SK-N-SH treated with all-trans-retinoic acid at 6 μM for 48 hours (cell line): ENCODE measurements at regions not wholly inside any gene's neighbourhood (a gene's known extent, or its start where the extent isn't known, plus 50 kb on each side); places are given as distances from the start of the nearest gene placed in this dataset.

Experiments used
- ATAC-seq: fragments of 200-7000 bp; cut with Tn5 transposase; 3 replicates; pipeline ENCODE4 v1.9.1; 2020; ENCODE audit warnings: mild to moderate bottlenecking, moderate library complexity
- ARNTL ChIP-seq: fragments of 450-650 bp; formaldehyde crosslinking; IDR thresholded peaks from 2 replicates; pipeline ENCODE4 v1.5.0; 2020; ENCODE audit warnings: low read depth, mild to moderate bottlenecking, moderate library complexity, borderline replicate concordance
- BACH2 ChIP-seq: fragments of 250-450 bp; sonication (Bioruptor Pico); IDR thresholded peaks from 2 replicates; pipeline ENCODE4 v1.9.0; 2021; ENCODE audit warnings: mild to moderate bottlenecking, borderline replicate concordance
- CSRNP3 ChIP-seq: fragments of 250-450 bp; sonication (Bioruptor Pico); IDR thresholded peaks from 2 replicates; pipeline ENCODE4 v1.5.1; 2021; ENCODE audit warnings: mild to moderate bottlenecking, moderate library complexity
- ESRRG ChIP-seq: fragments of 250-450 bp; sonication (Bioruptor Pico); IDR thresholded peaks from 2 replicates; pipeline ENCODE4 v1.6.1; 2021; ENCODE audit warnings: mild to moderate bottlenecking
- GLIS3 ChIP-seq: fragments of 250-450 bp; sonication (Bioruptor Pico); IDR thresholded peaks from 2 replicates; pipeline ENCODE4 v1.5.0; 2020; ENCODE audit warnings: mild to moderate bottlenecking, moderate library complexity
- ISL1 ChIP-seq: fragments of 250-450 bp; sonication (Bioruptor Pico); IDR thresholded peaks from 2 replicates; pipeline ENCODE4 v2.1.2; 2022; ENCODE audit warnings: mild to moderate bottlenecking, moderate library complexity
- OSR1 ChIP-seq: fragments of 250-450 bp; sonication (Bioruptor Pico); IDR thresholded peaks from 2 replicates; pipeline ENCODE4 v1.8.0; 2022; ENCODE audit warnings: moderate library complexity, mild to moderate bottlenecking, inconsistent platforms
- POU6F1 ChIP-seq: fragments of 250-450 bp; sonication (Bioruptor Pico); IDR thresholded peaks from 2 replicates; pipeline ENCODE4 v1.8.0; 2021; ENCODE audit warnings: low read depth, mild to moderate bottlenecking, moderate library complexity, borderline replicate concordance
- PPARA ChIP-seq: fragments of 250-450 bp; sonication (Bioruptor Pico); IDR thresholded peaks from 2 replicates; pipeline ENCODE4 v1.5.0; 2020; ENCODE audit warnings: mild to moderate bottlenecking, borderline replicate concordance
- RARB ChIP-seq: fragments of 250-450 bp; sonication (Bioruptor Pico); IDR thresholded peaks from 2 replicates; pipeline ENCODE4 v1.8.0; 2021; ENCODE audit warnings: mild to moderate bottlenecking, moderate library complexity
- SNAI2 ChIP-seq: fragments of 250-450 bp; sonication (Bioruptor Pico); IDR thresholded peaks from 2 replicates; pipeline ENCODE4 v1.5.0; 2020; ENCODE audit warnings: mild to moderate bottlenecking, moderate library complexity
- TCF4 ChIP-seq: fragments of 250-450 bp; sonication (Bioruptor Pico); IDR thresholded peaks from 2 replicates; pipeline ENCODE4 v1.8.0; 2021; ENCODE audit warnings: mild to moderate bottlenecking, moderate library complexity, borderline replicate concordance
- TOX ChIP-seq: fragments of 250-450 bp; sonication (Bioruptor Pico); IDR thresholded peaks from 2 replicates; pipeline ENCODE4 v1.8.0; 2021; ENCODE audit warnings: mild to moderate bottlenecking, moderate library complexity, borderline replicate concordance
- TSHZ2 ChIP-seq: fragments of 250-450 bp; sonication (Bioruptor Pico); IDR thresholded peaks from 2 replicates; pipeline ENCODE4 v1.5.0; 2020; ENCODE audit warnings: mild to moderate bottlenecking, moderate library complexity
- ZFP3 ChIP-seq: fragments of 250-450 bp; sonication (Bioruptor Pico); IDR thresholded peaks from 2 replicates; pipeline ENCODE4 v1.5.0; 2020; ENCODE audit warnings: mild to moderate bottlenecking, moderate library complexity
- ZFP30 ChIP-seq: fragments of 450-650 bp; formaldehyde crosslinking; IDR thresholded peaks from 2 replicates; pipeline ENCODE4 v1.5.0; 2022; ENCODE audit warnings: mild to moderate bottlenecking, moderate library complexity
- ZNF8 ChIP-seq: fragments of 450-650 bp; formaldehyde crosslinking; IDR thresholded peaks from 2 replicates; pipeline ENCODE4 v1.5.0; 2020; ENCODE audit warnings: mild to moderate bottlenecking, moderate library complexity

GRCh38 chr9:4922730-4923129 lies 62.3 kb upstream of the JAK2 start (continued):
- TF ChIP-seq TSHZ2 (no peak), SNAI2 (CRISPR knock-in tag) (no peak)

- TF ChIP-seq GLIS3 (CRISPR knock-in tag) (no peak), PPARA (CRISPR knock-in tag) (no peak), ZNF8 (no peak), ARNTL (CRISPR knock-in tag) (no peak), SNAI2 (CRISPR knock-in tag) (no peak), CSRNP3 (CRISPR knock-in tag) (no peak), ZFP30 (CRISPR knock-in tag) (no peak), ZFP3 (CRISPR knock-in tag) (no peak), RARB (CRISPR knock-in tag) (no peak), OSR1 (no peak)
These were observed 61.9 kb upstream of the JAK2 start for GRCh38 chr9:4923141-4923540.

GRCh38 chr9:4923580-4924544 lies 61.2 kb upstream of the JAK2 start:
- TF ChIP-seq CSRNP3 (CRISPR knock-in tag) (no peak), BACH2 (CRISPR knock-in tag) (no peak), ESRRG (CRISPR knock-in tag) (no peak), PPARA (CRISPR knock-in tag) (no peak), TSHZ2 (no peak), TOX (CRISPR knock-in tag) (no peak), ISL1 (CRISPR knock-in tag) (no peak), ZFP30 (CRISPR knock-in tag) (no peak), POU6F1 (no peak), ARNTL (CRISPR knock-in tag) (no peak), TCF4 (CRISPR knock-in tag) (no peak)
- peak; percentile 70 for ATAC-seq

More at GRCh38 chr9:4923141-4923540, 61.9 kb upstream of the JAK2 start:
- no peak for ATAC-seq
